AG10803 (cell line): ENCODE measurements at regions not wholly inside any gene's neighbourhood (a gene's known extent, or its start where the extent isn't known, plus 50 kb on each side); places are given as distances from the start of the nearest gene placed in this dataset.

ENCODE experiments used
- DNase-seq: peaks from one replicate; pipeline ENCODE4 v3.0.0; 2010; ENCODE audit warnings: low read depth
- H3K4me3 ChIP-seq: 2 replicates; pipeline ENCODE4 v1.5.1; 2011; ENCODE audit warnings: mild to moderate bottlenecking, low read length, control low read depth
- CTCF ChIP-seq: conservative IDR thresholded peaks from 2 replicates; pipeline ENCODE4 v1.5.1; 2011; ENCODE audit warnings: mild to moderate bottlenecking, low read length, control low read depth, inconsistent platforms

GRCh38 chr3:79835701-79836100 is 67.9 kb upstream of the ROBO1 start:
- no peak for TF ChIP-seq CTCF
- no peak for DNase-seq
- H3K4me3 ChIP-seq = no peak overlapping the region

GRCh38 chr3:79824166-79824565 is 56.4 kb upstream of the ROBO1 start:
- no peak overlapping the region for H3K4me3 ChIP-seq
- DNase-seq = no peak
- TF ChIP-seq CTCF = no peak

DNA sequence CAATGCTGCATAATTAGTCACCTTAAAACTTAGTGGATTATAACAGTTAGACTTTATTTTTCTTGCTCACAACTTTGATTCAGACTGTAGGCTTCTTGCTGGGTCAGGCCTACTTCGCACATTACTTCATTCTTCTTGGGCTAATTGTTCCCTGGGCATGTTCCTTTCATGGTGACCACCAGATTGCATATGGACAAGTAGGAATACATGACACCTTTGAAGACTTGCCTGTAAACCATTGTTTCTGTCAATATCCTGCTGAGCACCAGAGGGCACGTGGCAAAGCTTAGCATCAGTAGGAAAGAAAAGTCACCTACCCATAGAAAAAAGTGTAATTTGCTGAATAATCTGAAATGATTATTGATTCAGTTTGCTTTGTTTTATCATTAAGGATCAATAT is 54.3 kb upstream of the ROBO1 start:
- no peak for TF ChIP-seq CTCF
- no peak overlapping the region for H3K4me3 ChIP-seq
- no peak for DNase-seq

DNA sequence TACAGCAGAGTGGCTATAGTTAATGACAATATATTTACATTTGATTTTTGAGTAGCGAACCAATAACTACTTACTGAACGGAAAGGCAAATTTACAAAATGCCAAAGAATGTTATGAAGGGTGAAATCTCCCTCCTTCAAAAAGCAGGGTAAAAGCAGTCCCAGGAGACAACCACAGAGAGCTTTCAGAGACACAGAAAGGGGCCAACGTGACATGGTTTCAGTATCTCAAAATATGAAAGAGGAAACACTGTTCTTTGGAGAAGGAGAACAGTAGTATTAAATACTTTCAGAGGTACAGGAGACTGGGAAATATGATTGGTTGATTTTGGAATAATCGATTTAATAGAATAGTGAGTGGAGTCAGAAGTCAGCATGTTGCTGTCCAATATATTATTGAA is 52.3 kb upstream of the ROBO1 start:
- no peak overlapping the region for H3K4me3 ChIP-seq

DNA sequence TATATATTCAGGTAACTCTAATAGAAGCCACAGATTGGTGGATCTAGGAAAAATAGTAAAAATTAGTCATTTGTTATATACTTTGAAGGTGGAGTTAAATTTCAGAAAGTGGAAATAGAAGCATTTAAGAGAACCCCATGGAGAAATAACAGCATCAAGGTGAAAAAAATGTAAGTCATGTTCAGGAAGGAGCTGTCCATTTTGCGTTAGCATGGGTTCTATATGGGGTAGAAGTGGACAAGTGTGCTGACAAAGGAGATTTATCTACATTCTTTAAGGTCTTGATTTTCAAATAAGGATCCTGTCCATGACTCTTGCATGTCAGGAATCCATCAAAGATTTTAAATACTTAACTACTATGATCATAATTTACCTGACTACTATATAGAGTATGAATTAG is 50.2 kb upstream of the ROBO1 start:
- no peak for DNase-seq

More for the DNA sequence above, 52.3 kb upstream of the ROBO1 start:
- DNase-seq = no peak
- TF ChIP-seq CTCF = no peak

More for the DNA sequence above, 50.2 kb upstream of the ROBO1 start:
- no peak overlapping the region for H3K4me3 ChIP-seq
- TF ChIP-seq CTCF = no peak
